NCI-H446 (cell line): ENCODE measurements at regions not wholly inside any gene's neighbourhood (a gene's known extent, or its start where the extent isn't known, plus 50 kb on each side); places are given as distances from the start of the nearest gene placed in this dataset.

Experiments
- DNase-seq, 2 experiments: peaks; one replicate each; lab custom pipeline; 2025; lab: John Stamatoyannopoulos, UW

GRCh38 chr21:16911166-16911607 lies 601.7 kb upstream of the CXADR start:
- peak in 1 of 2 experiments; percentile 10 for DNase-seq

GRCh38 chr21:16912075-16912474 lies 600.8 kb upstream of the CXADR start:
- DNase-seq = no peak

GRCh38 chr21:16913010-16913409 lies 599.8 kb upstream of the CXADR start:
- DNase-seq = no peak

GRCh38 chr21:16928439-16928838 lies 584.4 kb upstream of the CXADR start:
- DNase-seq = no peak

GRCh38 chr21:16932314-16932713 lies 580.5 kb upstream of the CXADR start:
- DNase-seq = no peak

GRCh38 chr21:16942703-16943102 lies 570.1 kb upstream of the CXADR start:
- DNase-seq = peak in 1 of 2 experiments; percentile 11

- DNase-seq = no peak
These were observed 569.6 kb upstream of the CXADR start for GRCh38 chr21:16943231-16943630.

GRCh38 chr21:16945580-16945979 lies 567.3 kb upstream of the CXADR start:
- no peak for DNase-seq

GRCh38 chr21:16956824-16957223 lies 556.0 kb upstream of the CXADR start:
- DNase-seq = no peak

- DNase-seq = no peak
These were observed 547.4 kb upstream of the CXADR start for GRCh38 chr21:16965424-16965823.

GRCh38 chr21:16968436-16968835 lies 544.4 kb upstream of the CXADR start:
- DNase-seq = peak in 1 of 2 experiments; percentile 19

GRCh38 chr21:16969636-16970035 lies 543.2 kb upstream of the CXADR start:
- DNase-seq = no peak

- DNase-seq = no peak
These were observed 538.8 kb upstream of the CXADR start for GRCh38 chr21:16974060-16974459.

GRCh38 chr21:16976193-16976592 lies 536.6 kb upstream of the CXADR start:
- DNase-seq = no peak

GRCh38 chr21:16978309-16978895 lies 534.4 kb upstream of the CXADR start:
- no peak for DNase-seq

- no peak for DNase-seq
These were observed 533.3 kb upstream of the CXADR start for GRCh38 chr21:16979574-16979973.

GRCh38 chr21:16983420-16983819 lies 529.4 kb upstream of the CXADR start:
- peak in 1 of 2 experiments; percentile 28 for DNase-seq

- no peak for DNase-seq
These were observed 520.4 kb upstream of the CXADR start for GRCh38 chr21:16992448-16992847.

GRCh38 chr21:16993416-16994038 lies 519.3 kb upstream of the CXADR start:
- no peak for DNase-seq

- DNase-seq = peak in 1 of 2 experiments; percentile 12
These were observed 510.1 kb upstream of the CXADR start for GRCh38 chr21:17002594-17003257.

GRCh38 chr21:17003258-17003615 lies 509.6 kb upstream of the CXADR start:
- DNase-seq = no peak

- DNase-seq = peak in 1 of 2 experiments; percentile 20
These were observed 509.0 kb upstream of the CXADR start for GRCh38 chr21:17003763-17004373.

GRCh38 chr21:17032141-17032655 lies 480.6 kb upstream of the CXADR start:
- no peak for DNase-seq
